HUES64 (cell line): ENCODE measurements at regions not wholly inside any gene's neighbourhood (a gene's known extent, or its start where the extent isn't known, plus 50 kb on each side); places are given as distances from the start of the nearest gene placed in this dataset.

Source experiments
- H3K27ac ChIP-seq: 2 replicates; pipeline ENCODE4 v1.7.0; 2013; ENCODE audit warnings: low read depth, low read length, inconsistent platforms
- H3K27me3 ChIP-seq: 2 replicates; pipeline ENCODE4 v1.6.1; 2013; ENCODE audit warnings: mild to moderate bottlenecking, low read length; ENCODE audit not compliant: insufficient read depth
- H3K36me3 ChIP-seq: 2 replicates; pipeline ENCODE4 v1.6.1; 2013; ENCODE audit warnings: mild to moderate bottlenecking, low read length; ENCODE audit not compliant: insufficient read depth
- H3K4me1 ChIP-seq: 2 replicates; pipeline ENCODE4 v1.6.1; 2013; ENCODE audit warnings: mild to moderate bottlenecking, low read length, moderate library complexity; ENCODE audit not compliant: insufficient read depth
- H3K4me3 ChIP-seq: 2 replicates; pipeline ENCODE4 v1.5.1; 2013; ENCODE audit warnings: mild to moderate bottlenecking, low read length, moderate library complexity
- H3K9ac ChIP-seq: 2 replicates; pipeline ENCODE4 v1.6.1; 2013; ENCODE audit warnings: mild to moderate bottlenecking, low read depth, low read length
- H3K9me3 ChIP-seq: 2 replicates; pipeline ENCODE4 v1.6.1; 2013; ENCODE audit warnings: low read depth, low read length; ENCODE audit not compliant: insufficient read depth
- WGBS: fragments of 150-250, 120-280 bp; methylation state at CpG from one replicate; pipeline ENCODE4 v1.1.7; 2013; ENCODE audit warnings: missing lambda C conversion rate; 5-methylcytosine and 5-hydroxymethylcytosine counted together

DNA sequence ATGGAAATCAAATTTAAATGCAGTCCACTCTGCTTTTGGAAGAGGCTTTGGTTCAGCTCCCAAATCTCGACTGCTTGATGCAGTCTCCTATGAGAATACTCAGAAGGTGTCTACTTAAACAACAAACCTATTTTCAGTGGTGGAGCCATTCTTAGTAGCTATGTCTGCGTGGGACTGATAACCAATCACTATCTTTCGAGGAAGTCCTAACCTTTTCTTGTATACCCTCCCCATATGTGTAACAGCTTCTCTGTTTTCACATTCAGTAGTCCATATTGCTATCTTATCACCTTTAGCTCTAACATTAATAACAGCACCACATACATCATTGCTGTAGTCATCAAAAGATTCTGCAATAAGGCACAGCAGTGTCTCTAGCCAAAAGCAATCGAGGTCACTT, 333.0 kb upstream of the ATP11B start:
- Histone ChIP-seq H3K4me3 (no peak overlapping the region), H3K27ac (no peak overlapping the region), H3K9ac (no peak overlapping the region), H3K9me3 (peaks cover under 1% of the 10 kb centered on the region; the same call in 1 of the 2 replicates), H3K36me3 (no peaks in the 10 kb centered on the region), H3K4me1 (no peaks in the 10 kb centered on the region), H3K27me3 (no peaks in the 10 kb centered on the region)
- 71% methylated on average over 4 of the region's 4 CpGs for WGBS

- Histone ChIP-seq H3K4me3 (no peak overlapping the region), H3K9ac (no peak overlapping the region), H3K4me1 (no peaks in the 10 kb centered on the region), H3K27me3 (no peaks in the 10 kb centered on the region), H3K9me3 (no peaks in the 10 kb centered on the region), H3K36me3 (no peaks in the 10 kb centered on the region), H3K27ac (no peak overlapping the region)
Observed at GRCh38 chr3:182462152-182462551, 331.2 kb upstream of the ATP11B start.

GRCh38 chr3:182464513-182465145, 328.7 kb upstream of the ATP11B start:
- 91% methylated on average over 2 of the region's 2 CpGs for WGBS
- Histone ChIP-seq H3K4me1 (no peaks in the 10 kb centered on the region), H3K4me3 (no peak overlapping the region), H3K27ac (no peak overlapping the region), H3K27me3 (no peaks in the 10 kb centered on the region), H3K9ac (no peak overlapping the region), H3K36me3 (no peaks in the 10 kb centered on the region), H3K9me3 (no peaks in the 10 kb centered on the region)

DNA sequence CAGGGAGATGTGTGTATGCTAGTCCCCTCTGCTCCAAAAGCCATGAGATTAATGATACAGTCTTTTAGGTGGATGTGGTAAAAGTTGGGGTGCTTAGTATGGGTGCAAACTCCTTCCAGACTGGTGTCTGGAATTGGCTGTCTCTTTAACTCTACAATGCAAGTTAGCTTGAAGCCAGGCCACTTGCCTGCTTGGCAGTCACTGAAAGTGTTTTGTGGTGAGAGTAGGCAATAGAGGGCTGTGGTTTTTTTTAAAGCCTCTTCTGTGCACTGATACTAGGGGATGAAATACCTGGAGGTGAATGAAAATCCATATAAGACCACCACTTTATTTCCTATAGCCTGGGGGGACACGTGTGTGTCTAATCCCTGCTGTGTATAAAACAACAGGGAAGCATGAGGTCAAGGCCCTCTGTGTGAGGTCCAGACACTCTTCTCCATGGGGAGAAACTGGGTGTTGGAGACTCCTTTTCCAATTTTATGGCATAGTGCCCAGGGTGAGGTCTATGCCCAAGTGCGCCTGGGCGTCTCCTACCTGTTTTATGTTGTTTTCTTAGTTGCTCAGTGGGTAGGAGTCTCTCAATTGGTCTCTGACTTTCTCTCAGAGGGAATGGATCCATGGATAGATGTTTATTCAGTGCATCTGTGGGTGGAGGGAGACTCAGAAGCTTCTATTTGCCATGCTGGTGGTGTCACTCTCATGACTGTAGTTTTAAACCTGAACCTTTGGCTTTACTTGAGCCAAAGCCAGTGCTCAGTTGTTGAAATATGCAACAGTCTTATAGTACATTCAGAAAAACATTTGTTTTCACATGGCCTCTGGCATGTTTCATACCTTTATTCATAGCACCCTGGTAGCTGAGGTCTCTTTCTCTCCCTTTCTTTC, 327.8 kb upstream of the ATP11B start:
- WGBS = 89% methylated on average over 3 of the region's 3 CpGs

GRCh38 chr3:182469086-182469485, 324.2 kb upstream of the ATP11B start:
- Histone ChIP-seq H3K4me3 (no peak overlapping the region), H3K36me3 (no peaks in the 10 kb centered on the region), H3K27me3 (no peaks in the 10 kb centered on the region), H3K4me1 (no peaks in the 10 kb centered on the region), H3K9me3 (no peaks in the 10 kb centered on the region), H3K27ac (no peak overlapping the region), H3K9ac (no peak overlapping the region)
- 98% methylated on average over 2 of the region's 2 CpGs for WGBS

More for the DNA sequence above, 327.8 kb upstream of the ATP11B start:
- Histone ChIP-seq H3K4me1 (no peaks in the 10 kb centered on the region), H3K27ac (no peak overlapping the region), H3K4me3 (no peak overlapping the region), H3K27me3 (no peaks in the 10 kb centered on the region), H3K9ac (no peak overlapping the region), H3K36me3 (no peaks in the 10 kb centered on the region), H3K9me3 (no peaks in the 10 kb centered on the region)

DNA sequence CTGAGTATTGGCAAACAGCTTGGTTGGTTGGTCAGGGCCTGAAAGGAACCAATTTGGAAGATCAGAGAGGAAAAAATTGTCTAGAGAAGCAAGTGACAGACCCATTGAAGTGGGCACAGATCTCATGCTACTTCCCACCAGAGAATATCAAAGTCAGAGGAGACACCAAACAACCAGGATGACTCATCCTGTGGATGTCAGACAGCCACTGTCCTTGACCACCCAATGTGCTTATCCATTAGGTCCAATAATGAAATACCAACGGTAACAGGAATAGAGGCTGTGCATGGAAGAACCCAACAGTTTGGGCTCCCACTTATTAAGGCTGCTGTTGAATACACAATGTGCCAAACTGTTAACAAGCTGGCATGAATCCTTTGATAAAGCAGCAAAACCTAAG, 323.1 kb upstream of the ATP11B start:
- 96% methylated on average over 1 of the region's 1 CpG for WGBS

GRCh38 chr3:182473191-182473710, 320.1 kb upstream of the ATP11B start:
- H3K9me3 ChIP-seq = no peaks in the 10 kb centered on the region
- H3K9ac ChIP-seq = no peak overlapping the region
- no peaks in the 10 kb centered on the region for H3K36me3 ChIP-seq
- 88% methylated on average over 1 of the region's 1 CpG for WGBS
- H3K27ac ChIP-seq = no peak overlapping the region
- H3K27me3 ChIP-seq = no peaks in the 10 kb centered on the region
- no peak overlapping the region for H3K4me3 ChIP-seq
- H3K4me1 ChIP-seq = no peaks in the 10 kb centered on the region

More for the DNA sequence above, 323.1 kb upstream of the ATP11B start:
- H3K4me1 ChIP-seq = no peaks in the 10 kb centered on the region
- no peaks in the 10 kb centered on the region for H3K27me3 ChIP-seq
- no peaks in the 10 kb centered on the region for H3K9me3 ChIP-seq
- no peak overlapping the region for H3K4me3 ChIP-seq
- H3K27ac ChIP-seq = no peak overlapping the region
- H3K36me3 ChIP-seq = no peaks in the 10 kb centered on the region
- no peak overlapping the region for H3K9ac ChIP-seq

DNA sequence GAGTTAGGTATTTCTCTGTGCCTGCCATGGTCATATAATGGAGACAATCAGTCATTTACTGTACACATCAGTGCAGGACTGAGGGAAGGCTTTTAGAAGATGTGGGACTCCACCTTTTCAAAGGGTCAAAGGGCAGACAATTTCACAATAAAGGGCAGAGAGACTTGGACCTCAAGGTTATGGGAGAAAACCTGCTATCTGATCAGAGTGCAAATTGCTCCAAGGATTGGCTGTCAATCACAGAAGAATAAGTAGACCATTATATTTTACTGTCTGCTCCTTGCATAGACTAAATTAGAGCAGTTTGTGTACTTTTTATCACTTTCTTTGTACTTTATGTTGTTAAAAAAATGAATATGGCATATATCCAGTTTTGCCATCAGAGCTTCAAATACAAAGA, 314.9 kb upstream of the ATP11B start:
- H3K9ac ChIP-seq = no peak overlapping the region
- H3K27ac ChIP-seq = no peak overlapping the region
- no peak overlapping the region for H3K4me3 ChIP-seq
- no peaks in the 10 kb centered on the region for H3K36me3 ChIP-seq
- H3K9me3 ChIP-seq = no peaks in the 10 kb centered on the region
- no peaks in the 10 kb centered on the region for H3K27me3 ChIP-seq
- 0 out of 2 replicates have a peak, but pooled peaks cover 4% of the 10 kb centered on the region for H3K4me1 ChIP-seq

DNA sequence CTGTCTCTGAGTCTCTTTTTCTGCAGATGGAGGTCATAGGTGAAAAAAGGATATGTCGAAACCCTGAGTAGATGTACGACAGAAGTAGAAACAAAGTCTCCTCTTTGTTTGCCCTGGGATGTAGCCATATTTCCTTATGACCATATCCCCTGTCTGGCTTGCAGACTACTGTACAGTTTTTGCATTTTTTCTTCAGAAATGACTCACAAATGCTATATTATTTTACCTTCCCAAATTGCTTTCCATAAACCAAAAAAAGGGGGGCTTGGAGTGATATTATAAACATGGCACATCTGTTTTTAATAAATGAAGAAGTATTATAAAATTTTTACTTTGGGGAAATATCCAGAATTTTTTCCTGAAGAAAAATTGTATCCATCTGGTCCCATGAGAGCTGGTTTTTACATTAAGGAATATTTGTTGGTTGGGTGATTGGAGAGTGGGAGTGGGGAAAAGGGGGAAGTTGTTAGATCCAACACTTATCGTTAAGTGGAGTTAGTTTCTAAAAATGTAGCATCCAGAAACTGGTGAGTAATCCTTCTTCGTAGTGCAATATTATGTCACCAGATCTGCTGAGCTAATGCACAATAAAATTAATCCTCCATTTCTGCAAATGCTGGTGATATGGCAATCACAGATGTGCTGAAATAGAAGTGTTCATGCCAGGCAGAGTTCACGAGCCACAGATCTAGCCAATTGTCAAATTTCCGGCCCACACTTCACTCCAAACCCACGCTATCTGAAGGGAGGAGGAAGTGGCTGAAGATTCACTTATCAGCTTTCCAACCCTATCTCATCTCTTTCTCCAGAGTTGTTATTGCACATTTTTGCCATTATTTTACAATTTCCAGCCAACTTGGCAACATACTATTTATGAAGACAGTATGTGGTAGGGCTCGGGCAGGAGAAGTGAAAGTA, 313.6 kb upstream of the ATP11B start:
- Histone ChIP-seq H3K27me3 (no peaks in the 10 kb centered on the region), H3K9ac (no peak overlapping the region), H3K4me1 (peaks cover 14% of the 10 kb centered on the region), H3K9me3 (no peaks in the 10 kb centered on the region), H3K36me3 (no peaks in the 10 kb centered on the region), H3K27ac (no peak overlapping the region), H3K4me3 (no peak overlapping the region)
- 92% methylated on average over 8 of the region's 8 CpGs for WGBS

- Histone ChIP-seq H3K36me3 (no peaks in the 10 kb centered on the region), H3K27ac (no peak overlapping the region), H3K9me3 (no peaks in the 10 kb centered on the region), H3K9ac (no peak overlapping the region), H3K4me1 (peaks cover 16% of the 10 kb centered on the region), H3K4me3 (no peak overlapping the region), H3K27me3 (no peaks in the 10 kb centered on the region)
- 87% methylated on average over 5 of the region's 5 CpGs for WGBS
Observed at GRCh38 chr3:182482705-182483104, 310.6 kb upstream of the ATP11B start.

GRCh38 chr3:182484682-182485081, 308.6 kb upstream of the ATP11B start:
- Histone ChIP-seq H3K4me3 (no peak overlapping the region), H3K36me3 (no peaks in the 10 kb centered on the region), H3K9me3 (no peaks in the 10 kb centered on the region), H3K9ac (no peak overlapping the region), H3K27ac (no peak overlapping the region), H3K4me1 (peaks cover 16% of the 10 kb centered on the region), H3K27me3 (no peaks in the 10 kb centered on the region)
- 93% methylated on average over 4 of the region's 4 CpGs for WGBS
